HEK293T (cell line): ENCODE measurements at regions not wholly inside any gene's neighbourhood (a gene's known extent, or its start where the extent isn't known, plus 50 kb on each side); places are given as distances from the start of the nearest gene placed in this dataset.

Experiments
- BHLHE40 ChIP-seq: fragments of 450-650 bp; IDR thresholded peaks from 2 replicates; pipeline ENCODE4 v1.6.1; 2016; ENCODE audit warnings: mild to moderate bottlenecking, moderate library complexity, borderline replicate concordance
- CTBP1 ChIP-seq: fragments of 450-650 bp; IDR thresholded peaks from 2 replicates; pipeline ENCODE4 v1.6.1; 2016; ENCODE audit warnings: borderline replicate concordance
- FOXA1 ChIP-seq: fragments of 450-650 bp; IDR thresholded peaks from 2 replicates; pipeline ENCODE4 v1.6.1; 2016; ENCODE audit warnings: mild to moderate bottlenecking
- FOXM1 ChIP-seq: fragments of 450-650 bp; IDR thresholded peaks from 2 replicates; pipeline ENCODE4 v1.6.1; 2017; ENCODE audit warnings: mild to moderate bottlenecking, borderline replicate concordance
- HDGF ChIP-seq: fragments of 450-650 bp; IDR thresholded peaks from 2 replicates; pipeline ENCODE4 v1.6.1; 2017; ENCODE audit warnings: antibody characterized with exemption, borderline replicate concordance
- L3MBTL2 ChIP-seq: fragments of 450-650 bp; conservative IDR thresholded peaks from 2 replicates; pipeline ENCODE4 v1.6.1; 2016; ENCODE audit warnings: mild to moderate bottlenecking
- PKNOX1 ChIP-seq: fragments of 450-650 bp; IDR thresholded peaks from 2 replicates; pipeline ENCODE4 v1.6.1; 2016
- SP1 ChIP-seq: fragments of 450-650 bp; IDR thresholded peaks from 2 replicates; pipeline ENCODE4 v1.6.1; 2017
- SUZ12 ChIP-seq: fragments of 450-650 bp; IDR thresholded peaks from 2 replicates; pipeline ENCODE4 v1.6.1; 2016; ENCODE audit warnings: mild to moderate bottlenecking

GRCh38 chr6:113010196-113010989, 663.3 kb downstream of the RFPL4B start:
- TF ChIP-seq FOXM1 (no peak), HDGF (no peak), PKNOX1 (no peak), CTBP1 (no peak), L3MBTL2 (no peak), FOXA1 (no peak), BHLHE40 (no peak), SP1 (no peak), SUZ12 (no peak)
